ENCODE measurements at regions not wholly inside any gene's neighbourhood (a gene's known extent, or its start where the extent isn't known, plus 50 kb on each side); places are given as distances from the start of the nearest gene placed in this dataset.

DNA sequence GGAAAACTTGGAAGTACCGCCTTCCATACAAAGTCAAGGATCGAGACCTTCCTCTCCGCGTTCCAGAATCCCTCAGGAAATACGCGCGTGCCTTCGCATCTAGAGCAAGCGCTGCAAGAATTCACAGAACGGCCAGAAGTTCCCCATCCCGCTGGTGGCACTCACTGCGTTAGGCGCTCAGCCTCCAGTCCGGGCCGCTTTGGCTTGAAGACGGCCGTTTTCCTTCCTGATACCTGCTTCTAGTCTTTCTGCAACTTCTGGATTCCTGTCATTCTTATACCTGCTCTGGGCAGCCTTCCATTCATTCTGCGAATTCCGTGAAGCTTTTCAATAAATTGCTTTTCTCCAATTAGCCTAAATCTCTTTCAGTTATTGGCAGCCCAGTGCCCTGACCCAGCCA lies 896.4 kb downstream of the TRIML1 start:
- TF ChIP-seq, protein P1, sequence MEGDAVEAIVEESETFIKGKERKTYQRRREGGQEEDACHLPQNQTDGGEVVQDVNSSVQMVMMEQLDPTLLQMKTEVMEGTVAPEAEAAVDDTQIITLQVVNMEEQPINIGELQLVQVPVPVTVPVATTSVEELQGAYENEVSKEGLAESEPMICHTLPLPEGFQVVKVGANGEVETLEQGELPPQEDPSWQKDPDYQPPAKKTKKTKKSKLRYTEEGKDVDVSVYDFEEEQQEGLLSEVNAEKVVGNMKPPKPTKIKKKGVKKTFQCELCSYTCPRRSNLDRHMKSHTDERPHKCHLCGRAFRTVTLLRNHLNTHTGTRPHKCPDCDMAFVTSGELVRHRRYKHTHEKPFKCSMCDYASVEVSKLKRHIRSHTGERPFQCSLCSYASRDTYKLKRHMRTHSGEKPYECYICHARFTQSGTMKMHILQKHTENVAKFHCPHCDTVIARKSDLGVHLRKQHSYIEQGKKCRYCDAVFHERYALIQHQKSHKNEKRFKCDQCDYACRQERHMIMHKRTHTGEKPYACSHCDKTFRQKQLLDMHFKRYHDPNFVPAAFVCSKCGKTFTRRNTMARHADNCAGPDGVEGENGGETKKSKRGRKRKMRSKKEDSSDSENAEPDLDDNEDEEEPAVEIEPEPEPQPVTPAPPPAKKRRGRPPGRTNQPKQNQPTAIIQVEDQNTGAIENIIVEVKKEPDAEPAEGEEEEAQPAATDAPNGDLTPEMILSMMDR (IDR thresholded peaks at IDR 0.05; ENCODE audit: low read length) = no peak
- no peak for TF ChIP-seq EZH2 (optimal IDR thresholded peaks at IDR 0.05; ENCODE audit: low read depth, low read length)
